ENCODE measurements at regions not wholly inside any gene's neighbourhood (a gene's known extent, or its start where the extent isn't known, plus 50 kb on each side); places are given as distances from the start of the nearest gene placed in this dataset.

DNA sequence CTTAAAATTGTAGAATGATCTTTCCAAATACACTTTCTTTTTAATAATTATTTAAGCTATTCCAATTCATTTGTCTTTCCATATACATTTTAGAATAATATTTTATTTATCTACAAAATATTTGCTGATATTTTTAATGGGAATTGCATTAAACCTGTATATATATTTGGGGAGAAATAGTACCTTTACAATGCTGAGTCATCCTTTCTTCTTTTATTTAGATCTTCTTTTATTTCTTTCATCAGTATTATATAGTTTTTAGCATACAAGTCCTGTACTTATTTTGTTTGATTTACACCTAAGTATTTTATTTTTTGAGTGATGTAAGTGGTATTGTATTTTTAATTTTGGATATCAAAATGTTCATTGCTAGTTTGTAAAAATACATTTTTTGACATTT lies 639.5 kb upstream of the GOT2 start (continued):
- no peak for TF ChIP-seq ZNF639 (CRISPR knock-in tag; conservative IDR thresholded peaks at IDR 0.05 in 1 of 2, IDR thresholded peaks at IDR 0.05 in 1 of 2)
- TF ChIP-seq C11orf30 (IDR thresholded peaks at IDR 0.05; ENCODE audit: low read depth): peak; percentile 60; the same call in 1 of the 2 replicates
- TF ChIP-seq, protein P1, sequence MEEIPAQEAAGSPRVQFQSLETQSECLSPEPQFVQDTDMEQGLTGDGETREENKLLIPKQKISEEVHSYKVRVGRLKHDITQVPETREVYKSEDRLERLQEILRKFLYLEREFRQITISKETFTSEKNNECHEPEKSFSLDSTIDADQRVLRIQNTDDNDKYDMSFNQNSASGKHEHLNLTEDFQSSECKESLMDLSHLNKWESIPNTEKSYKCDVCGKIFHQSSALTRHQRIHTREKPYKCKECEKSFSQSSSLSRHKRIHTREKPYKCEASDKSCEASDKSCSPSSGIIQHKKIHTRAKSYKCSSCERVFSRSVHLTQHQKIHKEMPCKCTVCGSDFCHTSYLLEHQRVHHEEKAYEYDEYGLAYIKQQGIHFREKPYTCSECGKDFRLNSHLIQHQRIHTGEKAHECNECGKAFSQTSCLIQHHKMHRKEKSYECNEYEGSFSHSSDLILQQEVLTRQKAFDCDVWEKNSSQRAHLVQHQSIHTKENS (CRISPR knock-in tag; IDR thresholded peaks at IDR 0.05): no peak

GRCh38 chr16:59370717-59371116 lies 636.6 kb upstream of the GOT2 start:
- no peaks in the 10 kb centered on the region for H3K9me3 ChIP-seq (replicated peaks; ENCODE audit: control insufficient read depth, insufficient read depth, low read depth, low read length)
- no peaks in the 10 kb centered on the region for H3K9me1 ChIP-seq (ENCODE audit: control insufficient read depth, insufficient read depth, low read length)
- H3K27ac ChIP-seq (ENCODE audit: extremely low read depth, low read depth, low read length): no peak overlapping the region
- H3K4me1 ChIP-seq (replicated peaks in 1 of 2; ENCODE audit: control insufficient read depth in 2 of 2, insufficient read depth in 2 of 2, low read length in 2 of 2): no peaks in the 10 kb centered on the region; a peak in 1 of 5 replicates
- no peak for TF ChIP-seq MTA1 (IDR thresholded peaks at IDR 0.05; ENCODE audit: borderline replicate concordance)
- TF ChIP-seq ETV5 (CRISPR knock-in tag; IDR thresholded peaks at IDR 0.05; ENCODE audit: low read depth): no peak
- no peak for TF ChIP-seq CREB3 (tag; conservative IDR thresholded peaks at IDR 0.05; ENCODE audit: low read depth)
- no peak for TF ChIP-seq ZNF436 (CRISPR knock-in tag; IDR thresholded peaks at IDR 0.05)
- no peaks in the 10 kb centered on the region for H3K36me3 ChIP-seq (ENCODE audit: control insufficient read depth, insufficient read depth, low read length)
- H3K27me3 ChIP-seq (ENCODE audit: control insufficient read depth in 2 of 2, insufficient read depth in 2 of 2, low read length in 2 of 2): no peaks in the 10 kb centered on the region
- in situ Hi-C loops (cut with MboI) (no loop called here), intact Hi-C loops (cut with micrococcal nuclease) (no loop called here)
- FAIRE-seq (no peak), ATAC-seq (no peak), DNase-seq (ENCODE audit: extremely low read depth in 1 of 4, low spot score in 3 of 4) (no peak)
- no TSS peak for BruUV-seq (replicated peaks)
- CTCF ChIA-PET (ENCODE audit: low intra/inter-chr PET ratio): no interaction called here
- no peak overlapping the region for H3K4me3 ChIP-seq
- H3K9ac ChIP-seq (ENCODE audit: insufficient read depth in 1 of 2, low read depth in 2 of 2, low read length in 2 of 2): no peak overlapping the region
- no peak overlapping the region for H2AFZ ChIP-seq (ENCODE audit: low read depth, low read length)
- WGBS (ENCODE audit: insufficient coverage, low coverage, missing lambda C conversion rate): 5% methylated on average over 4 of the region's 4 CpGs
- no peaks in the 10 kb centered on the region for H4K20me1 ChIP-seq (replicated peaks; ENCODE audit: control insufficient read depth, insufficient read depth, low read length)
- H3K79me2 ChIP-seq (ENCODE audit: control insufficient read depth, insufficient read depth, low read length): no peaks in the 10 kb centered on the region
- no peak overlapping the region for H3K4me2 ChIP-seq (ENCODE audit: insufficient read depth, low read length)
- POLR2A ChIA-PET: no interaction called here
